HEK293 (cell line): ENCODE measurements at regions not wholly inside any gene's neighbourhood (a gene's known extent, or its start where the extent isn't known, plus 50 kb on each side); places are given as distances from the start of the nearest gene placed in this dataset.
A peak's percentile ranks its signal among the peaks of the same experiment; 100 is the strongest.

Experiments used
- CTCF ChIA-PET: fragments of 350-600 bp; formaldehyde crosslinking; extraction: SDS; loops from one replicate; lab custom pipeline; 2021; ENCODE audit warnings: antibody characterized with exemption; lab: Yijun Ruan, JAX
- POLR2A ChIA-PET: fragments of 300-600 bp; formaldehyde crosslinking; extraction: SDS; loops from one replicate; lab custom pipeline; 2020; ENCODE audit warnings: antibody characterized with exemption, inconsistent platforms; lab: Yijun Ruan, JAX
- H3K27ac ChIP-seq: fragments of 200-500 bp; sonication (Bioruptor generic); 2 replicates; pipeline ENCODE4 v1.5.1; 2014; ENCODE audit warnings: low read depth, low read length, control low read depth, inconsistent platforms; ENCODE audit errors: extremely low read depth
- H3K36me3 ChIP-seq, 2 experiments: fragments of 200-500 bp in 1 of 2; sonication (Bioruptor generic) in 1 of 2; 1 replicate in 1 of 2; 2 replicates in 1 of 2; pipeline ENCODE4 v1.5.1; 2014 to 2017; ENCODE audit warnings: inconsistent platforms in 2 of 2, low read length in 2 of 2; ENCODE audit not compliant: control insufficient read depth in 2 of 2, insufficient read depth in 1 of 2
- H3K4me1 ChIP-seq: fragments of 200-500 bp; sonication (Bioruptor generic); 2 replicates; pipeline ENCODE4 v1.5.1; 2014; ENCODE audit warnings: mild to moderate bottlenecking, low read length, inconsistent platforms; ENCODE audit not compliant: control insufficient read depth, insufficient read depth
- H3K4me3 ChIP-seq: 2 replicates; pipeline ENCODE4 v1.5.1; 2011; ENCODE audit warnings: low read depth, mild to moderate bottlenecking, control low read depth, low read length, moderate library complexity
- H3K9me3 ChIP-seq: fragments of 200-500 bp; sonication (Bioruptor generic); 2 replicates; pipeline ENCODE4 v1.5.1; 2014; ENCODE audit warnings: low read depth, low read length, inconsistent platforms; ENCODE audit not compliant: control insufficient read depth, insufficient read depth
- BCL6B ChIP-seq: fragments of 450-650 bp; formaldehyde crosslinking; IDR thresholded peaks from 2 replicates; pipeline ENCODE4 v1.5.1; 2017; ENCODE audit warnings: missing biosample characterization, missing genetic modification characterization
- GLI2 ChIP-seq: fragments of 450-650 bp; formaldehyde crosslinking; IDR thresholded peaks from 2 replicates; pipeline ENCODE4; 2017; ENCODE audit warnings: missing biosample characterization, missing genetic modification characterization, low read depth, borderline replicate concordance
- KLF8 ChIP-seq: fragments of 450-650 bp; formaldehyde crosslinking; IDR thresholded peaks from 2 replicates; pipeline ENCODE4 v1.5.1; 2016; ENCODE audit warnings: missing biosample characterization, missing genetic modification characterization
- KLF9 ChIP-seq: fragments of 450-650 bp; formaldehyde crosslinking; IDR thresholded peaks from 2 replicates; pipeline ENCODE4 v1.5.1; 2016; ENCODE audit warnings: missing biosample characterization, missing genetic modification characterization, low read depth
- PRDM10 ChIP-seq: fragments of 450-650 bp; formaldehyde crosslinking; IDR thresholded peaks from 2 replicates; pipeline ENCODE4 v1.5.1; 2016; ENCODE audit warnings: missing biosample characterization, missing genetic modification characterization
- PRDM6 ChIP-seq: fragments of 450-650 bp; formaldehyde crosslinking; IDR thresholded peaks from 2 replicates; pipeline ENCODE4 v1.5.1; 2017; ENCODE audit warnings: missing biosample characterization, missing genetic modification characterization
- REST ChIP-seq: fragments of 450-650 bp; formaldehyde crosslinking; IDR thresholded peaks from 2 replicates; pipeline ENCODE4 v1.5.1; 2016; ENCODE audit warnings: missing biosample characterization, missing genetic modification characterization
- SP3 ChIP-seq: fragments of 450-650 bp; formaldehyde crosslinking; IDR thresholded peaks from 2 replicates; pipeline ENCODE4 v1.5.1; 2016; ENCODE audit warnings: missing biosample characterization, missing genetic modification characterization
- SP7 ChIP-seq: fragments of 450-650 bp; formaldehyde crosslinking; IDR thresholded peaks from 2 replicates; pipeline ENCODE4 v1.5.1; 2016; ENCODE audit warnings: missing biosample characterization, missing genetic modification characterization
- YY1 ChIP-seq: fragments of 450-650 bp; formaldehyde crosslinking; IDR thresholded peaks from 2 replicates; pipeline ENCODE4 v1.5.1; 2018; ENCODE audit warnings: missing biosample characterization, missing genetic modification characterization
- ZBTB48 ChIP-seq: fragments of 450-650 bp; formaldehyde crosslinking; IDR thresholded peaks from 2 replicates; pipeline ENCODE4 v1.5.1; 2016; ENCODE audit warnings: missing biosample characterization, missing genetic modification characterization
- ZFP69B ChIP-seq: fragments of 450-650 bp; formaldehyde crosslinking; IDR thresholded peaks from 2 replicates; pipeline ENCODE4 v1.5.1; 2016; ENCODE audit warnings: missing biosample characterization, missing genetic modification characterization
- ZIC2 ChIP-seq: fragments of 450-650 bp; formaldehyde crosslinking; IDR thresholded peaks from 2 replicates; pipeline ENCODE4 v1.5.1; 2016; ENCODE audit warnings: missing biosample characterization, missing genetic modification characterization
- ZNF24 ChIP-seq: fragments of 450-650 bp; formaldehyde crosslinking; IDR thresholded peaks from 2 replicates; pipeline ENCODE4 v1.5.1; 2016; ENCODE audit warnings: missing biosample characterization, missing genetic modification characterization
- ZNF292 ChIP-seq: fragments of 450-650 bp; formaldehyde crosslinking; IDR thresholded peaks from 2 replicates; pipeline ENCODE4 v1.5.1; 2016; ENCODE audit warnings: low read depth, missing biosample characterization, missing genetic modification characterization, borderline replicate concordance
- ZNF335 ChIP-seq: fragments of 450-650 bp; formaldehyde crosslinking; conservative IDR thresholded peaks from 2 replicates; pipeline ENCODE4 v1.5.1; 2016; ENCODE audit warnings: missing biosample characterization, missing genetic modification characterization
- ZNF362 ChIP-seq: fragments of 450-650 bp; formaldehyde crosslinking; IDR thresholded peaks from 2 replicates; pipeline ENCODE4 v1.5.1; 2016; ENCODE audit warnings: missing biosample characterization, missing genetic modification characterization
- ZNF473 ChIP-seq: fragments of 450-650 bp; formaldehyde crosslinking; IDR thresholded peaks from 2 replicates; pipeline ENCODE4 v1.5.1; 2017; ENCODE audit warnings: missing biosample characterization, missing genetic modification characterization
- ZNF555 ChIP-seq: fragments of 450-650 bp; formaldehyde crosslinking; conservative IDR thresholded peaks from 2 replicates; pipeline ENCODE4 v1.5.1; 2017; ENCODE audit warnings: missing biosample characterization, mild to moderate bottlenecking, missing genetic modification characterization, inconsistent platforms
- ZNF664 ChIP-seq: fragments of 450-650 bp; formaldehyde crosslinking; IDR thresholded peaks from 2 replicates; pipeline ENCODE4 v1.5.1; 2016; ENCODE audit warnings: missing biosample characterization, missing genetic modification characterization
- ZNF777 ChIP-seq: fragments of 450-650 bp; formaldehyde crosslinking; IDR thresholded peaks from 2 replicates; pipeline ENCODE4 v1.5.1; 2017; ENCODE audit warnings: missing biosample characterization, missing genetic modification characterization, borderline replicate concordance
- ZSCAN16 ChIP-seq: fragments of 450-650 bp; formaldehyde crosslinking; IDR thresholded peaks from 2 replicates; pipeline ENCODE4 v1.5.1; 2016; ENCODE audit warnings: missing biosample characterization, missing genetic modification characterization
- ZSCAN4 ChIP-seq: fragments of 450-650 bp; formaldehyde crosslinking; IDR thresholded peaks from 2 replicates; pipeline ENCODE4 v1.5.1; 2017; ENCODE audit warnings: missing biosample characterization, missing genetic modification characterization
- ZXDB ChIP-seq: fragments of 450-650 bp; formaldehyde crosslinking; IDR thresholded peaks from 2 replicates; pipeline ENCODE4 v1.5.1; 2016; ENCODE audit warnings: missing biosample characterization, missing genetic modification characterization

GRCh38 chr5:88660264-88660946, 222.6 kb downstream of the MEF2C start:
- H3K36me3 ChIP-seq = no peaks in the 10 kb centered on the region
- H3K9me3 ChIP-seq = no peaks in the 10 kb centered on the region
- peak overlapping the region; percentile 47; the same call in 1 of the 2 replicates for H3K27ac ChIP-seq
- ChIA-PET POLR2A (interaction anchor here (0.7 to 1.7 kb wide), 10 partner anchors 9 to 519 kb away, joined by 3 to 30 read pairs (median 4); no protein-coding TSS in a partner anchor), CTCF (interaction anchor here (0.5 to 1.4 kb wide), 3 partner anchors 21 to 393 kb away, joined by 3 to 5 read pairs (median 4); no protein-coding TSS in a partner anchor)
- peak overlapping the region; percentile 41 for H3K4me3 ChIP-seq
- H3K4me1 ChIP-seq = peaks cover 29% of the 10 kb centered on the region
- TF ChIP-seq KLF8 (tag by site-specific recombination) = peak; percentile 22; the same call in 1 of the 2 replicates
- TF ChIP-seq ZNF24 (tag by site-specific recombination) = peak; percentile 31; the same call in 1 of the 2 replicates
- TF ChIP-seq ZSCAN16 = 0 out of 2 replicates have a peak, but pooled peaks have one; percentile 19
- no peak for TF ChIP-seq KLF9 (tag by site-specific recombination)
- TF ChIP-seq SP7 (tag by site-specific recombination) = 0 out of 2 replicates have a peak, but pooled peaks have one; percentile 43
- peak; percentile 77 for TF ChIP-seq ZXDB (tag by site-specific recombination)
- TF ChIP-seq REST (tag by site-specific recombination) = peak; percentile 28; the same call in 1 of the 2 replicates
- TF ChIP-seq GLI2 (tag by site-specific recombination) = no peak
- TF ChIP-seq YY1 (tag by site-specific recombination) = peak; percentile 37; the same call in 1 of the 2 replicates
- no peak for TF ChIP-seq ZNF292 (tag by site-specific recombination)
- peak; percentile 94 for TF ChIP-seq PRDM10 (tag by site-specific recombination)
- no peak for TF ChIP-seq ZNF473 (tag by site-specific recombination)
- TF ChIP-seq ZSCAN4 (tag by site-specific recombination) = peak; percentile 32; the same call in 1 of the 2 replicates
- peak; percentile 76 for TF ChIP-seq ZNF335
- peak; percentile 24; the same call in 1 of the 2 replicates for TF ChIP-seq ZBTB48 (tag by site-specific recombination)
- TF ChIP-seq PRDM6 = no peak
- peak; percentile 34 for TF ChIP-seq ZIC2
- peak; percentile 74; the same call in 1 of the 2 replicates for TF ChIP-seq ZNF777 (tag by site-specific recombination)
- peak; percentile 31; the same call in 1 of the 2 replicates for TF ChIP-seq SP3 (tag by site-specific recombination)
- TF ChIP-seq ZFP69B (tag by site-specific recombination) = peak; percentile 11; the same call in 1 of the 2 replicates
- no peak for TF ChIP-seq BCL6B (tag by site-specific recombination)
- TF ChIP-seq ZNF362 (tag by site-specific recombination) = peak; percentile 33; the same call in 1 of the 2 replicates
- 0 out of 2 replicates have a peak, but pooled peaks have one; percentile 15 for TF ChIP-seq ZNF664 (tag by site-specific recombination)
- TF ChIP-seq ZNF555 (tag by site-specific recombination) = no peak
